DOHH2 (cell line): ENCODE measurements at regions not wholly inside any gene's neighbourhood (a gene's known extent, or its start where the extent isn't known, plus 50 kb on each side); places are given as distances from the start of the nearest gene placed in this dataset.

Source experiments
- CTCF ChIP-seq: fragments of 200-600 bp; sonication (generic); IDR thresholded peaks from one replicate; pipeline ENCODE4 v1.5.1; 2014; ENCODE audit warnings: antibody characterized with exemption, mild to moderate bottlenecking, low read depth, low read length; ENCODE audit not compliant: poor library complexity, severe bottlenecking
- EZH2phosphoT487 ChIP-seq: fragments of 200-600 bp; sonication (generic); IDR thresholded peaks from 2 replicates; pipeline ENCODE4 v1.6.1; 2017; ENCODE audit warnings: borderline replicate concordance, mild to moderate bottlenecking, antibody characterized with exemption, low read length, moderate library complexity, mixed read lengths

DNA sequence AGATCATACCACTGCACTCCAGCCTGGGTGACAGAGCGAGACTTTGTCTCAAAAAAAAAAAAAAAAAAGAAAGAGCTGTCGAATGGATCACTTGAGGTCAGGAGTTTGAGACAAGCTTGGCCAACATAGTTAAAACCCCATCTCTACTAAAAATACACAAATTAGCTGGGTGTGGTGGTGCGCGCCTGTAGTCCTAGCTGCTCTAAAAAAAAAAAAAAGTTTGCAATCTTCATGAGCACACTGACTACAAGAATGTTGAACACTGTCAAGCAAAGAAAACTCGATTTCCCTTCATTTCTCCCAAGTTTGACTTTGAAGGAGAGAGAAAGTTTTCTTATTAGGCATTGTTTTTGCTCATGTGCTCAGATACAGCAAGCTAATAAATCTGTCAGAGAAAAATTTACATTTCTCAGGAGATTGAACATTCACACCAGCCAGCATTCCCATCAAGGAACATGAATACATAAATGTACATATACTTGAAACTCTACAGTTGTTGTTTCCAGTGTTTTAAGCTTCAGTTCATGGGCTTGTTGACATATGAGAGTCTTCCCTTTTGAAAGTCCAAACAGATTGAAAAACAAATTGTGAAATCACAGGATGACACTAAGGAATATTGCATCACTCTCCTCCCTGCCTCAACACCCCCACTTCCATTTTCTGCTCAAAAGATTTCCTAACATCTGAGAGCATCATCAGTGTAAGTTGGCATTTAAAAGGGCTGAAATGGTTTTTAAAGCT is 81.8 kb downstream of the ARRDC3 start:
- TF ChIP-seq CTCF, result no peak
- TF ChIP-seq EZH2phosphoT487, result no peak
